ENCODE measurements at regions not wholly inside any gene's neighbourhood (a gene's known extent, or its start where the extent isn't known, plus 50 kb on each side); places are given as distances from the start of the nearest gene placed in this dataset.

GRCh38 chr13:20301015-20301402, 68.9 kb upstream of the GJB6 start:
- Histone ChIP-seq H3K27ac (ENCODE audit: extremely low read depth, low read depth, low read length) (no peak overlapping the region), H3K27me3 (ENCODE audit: control insufficient read depth in 2 of 2, insufficient read depth in 2 of 2, low read length in 2 of 2) (peaks cover 6 to 34% of the 10 kb centered on the region in 2 experiments; a peak in 3 of 5 replicates), H3K4me2 (ENCODE audit: insufficient read depth, low read length) (no peak overlapping the region), H3K36me3 (ENCODE audit: control insufficient read depth, insufficient read depth, low read length) (no peaks in the 10 kb centered on the region), H3K9me1 (ENCODE audit: control insufficient read depth, insufficient read depth, low read length) (no peaks in the 10 kb centered on the region), H2AFZ (ENCODE audit: low read depth, low read length) (no peak overlapping the region), H4K20me1 (replicated peaks; ENCODE audit: control insufficient read depth, insufficient read depth, low read length) (no peaks in the 10 kb centered on the region), H3K4me1 (replicated peaks in 1 of 2; ENCODE audit: control insufficient read depth in 2 of 2, insufficient read depth in 2 of 2, low read length in 2 of 2) (no peaks in the 10 kb centered on the region), H3K79me2 (ENCODE audit: control insufficient read depth, insufficient read depth, low read length) (no peaks in the 10 kb centered on the region), H3K9me3 (replicated peaks; ENCODE audit: control insufficient read depth, insufficient read depth, low read depth, low read length) (no peaks in the 10 kb centered on the region), H3K4me3 (no peak overlapping the region), H3K9ac (ENCODE audit: insufficient read depth in 1 of 2, low read depth in 2 of 2, low read length in 2 of 2) (no peak overlapping the region)
- ChIA-PET CTCF (ENCODE audit: low intra/inter-chr PET ratio) (no interaction called here), POLR2A (no interaction called here)
- no TSS peak for BruUV-seq (replicated peaks)
- WGBS (ENCODE audit: insufficient coverage, low coverage, missing lambda C conversion rate): 10% methylated on average over 6 of the region's 7 CpGs
- FAIRE-seq (no peak), DNase-seq (ENCODE audit: extremely low read depth in 1 of 4, low spot score in 3 of 4) (no peak), ATAC-seq (no peak)
- intact Hi-C loops (cut with micrococcal nuclease): no loop called here
- TF ChIP-seq OTX1 (CRISPR knock-in tag; IDR thresholded peaks at IDR 0.05): no peak
- no peak for TF ChIP-seq ZNF586 (CRISPR knock-in tag; conservative IDR thresholded peaks at IDR 0.05)
- TF ChIP-seq TEAD2 (tag; IDR thresholded peaks at IDR 0.05): no peak
- TF ChIP-seq POLR2AphosphoS5 (IDR thresholded peaks at IDR 0.05; ENCODE audit: control insufficient read depth, insufficient read depth, low read depth, low read length): no peak
- no peak for TF ChIP-seq ETV5 (CRISPR knock-in tag; IDR thresholded peaks at IDR 0.05; ENCODE audit: low read depth)
- no peak for TF ChIP-seq ETV1 (tag; conservative IDR thresholded peaks at IDR 0.05; ENCODE audit: low read depth)
- TF ChIP-seq SMAD4 (CRISPR knock-in tag; conservative IDR thresholded peaks at IDR 0.05): no peak
- no peak for TF ChIP-seq KDM1A (IDR thresholded peaks at IDR 0.05)
- no peak for TF ChIP-seq ZNF146 (CRISPR knock-in tag; IDR thresholded peaks at IDR 0.05; ENCODE audit: unreplicated experiment)
- TF ChIP-seq CBX8 (IDR thresholded peaks at IDR 0.05; ENCODE audit: borderline replicate concordance, extremely low read depth, low read depth, low read length, poor library complexity, severe bottlenecking): no peak
- TF ChIP-seq ZNF316 (IDR thresholded peaks at IDR 0.05): no peak
- TF ChIP-seq ZC3H8 (IDR thresholded peaks at IDR 0.05): no peak
- no peak for TF ChIP-seq HNRNPH1 (optimal IDR thresholded peaks at IDR 0.05; ENCODE audit: low read depth, low read length)
- no peak for TF ChIP-seq KLF1 (tag; IDR thresholded peaks at IDR 0.05)
- TF ChIP-seq MTA1 (IDR thresholded peaks at IDR 0.05; ENCODE audit: borderline replicate concordance): no peak
- TF ChIP-seq CREB3 (tag; conservative IDR thresholded peaks at IDR 0.05; ENCODE audit: low read depth): no peak
- TF ChIP-seq ZNF431 (CRISPR knock-in tag; IDR thresholded peaks at IDR 0.05): no peak
- no peak for TF ChIP-seq ZNF551 (CRISPR knock-in tag; IDR thresholded peaks at IDR 0.05)
- TF ChIP-seq TAF15 (IDR thresholded peaks at IDR 0.05; ENCODE audit: low read depth, low read length): no peak
- TF ChIP-seq, protein P1, sequence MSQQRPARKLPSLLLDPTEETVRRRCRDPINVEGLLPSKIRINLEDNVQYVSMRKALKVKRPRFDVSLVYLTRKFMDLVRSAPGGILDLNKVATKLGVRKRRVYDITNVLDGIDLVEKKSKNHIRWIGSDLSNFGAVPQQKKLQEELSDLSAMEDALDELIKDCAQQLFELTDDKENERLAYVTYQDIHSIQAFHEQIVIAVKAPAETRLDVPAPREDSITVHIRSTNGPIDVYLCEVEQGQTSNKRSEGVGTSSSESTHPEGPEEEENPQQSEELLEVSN (IDR thresholded peaks at IDR 0.05; ENCODE audit: borderline replicate concordance in 1 of 2, extremely low read depth in 1 of 2, insufficient read depth in 1 of 2, insufficient read length in 1 of 2, low read depth in 1 of 2, low read length in 1 of 2, poor library complexity in 1 of 2, severe bottlenecking in 1 of 2): no peak
- in situ Hi-C loops (cut with MboI): no loop called here
